NCI-H2196 (cell line): ENCODE measurements at regions not wholly inside any gene's neighbourhood (a gene's known extent, or its start where the extent isn't known, plus 50 kb on each side); places are given as distances from the start of the nearest gene placed in this dataset.
A peak's percentile ranks its signal among the peaks of the same experiment; 100 is the strongest.

Experiments used
- DNase-seq: peaks from one replicate; lab custom pipeline; 2025; ENCODE audit not compliant: unreplicated experiment; lab: John Stamatoyannopoulos, UW

- DNase-seq = no peak
Measured at GRCh38 chr1:30385246-30385995, 338.0 kb downstream of the MATN1 start.

GRCh38 chr1:30384286-30385245 lies 338.8 kb downstream of the MATN1 start:
- DNase-seq = no peak

GRCh38 chr1:30383221-30383711 lies 340.1 kb downstream of the MATN1 start:
- no peak for DNase-seq

- DNase-seq = no peak
Measured at GRCh38 chr1:30382496-30382895, 340.9 kb downstream of the MATN1 start.

- DNase-seq = no peak
Measured at GRCh38 chr1:30381671-30382365, 341.6 kb downstream of the MATN1 start.

- DNase-seq = no peak
Measured at GRCh38 chr1:30381266-30381665, 342.1 kb downstream of the MATN1 start.

- no peak for DNase-seq
Measured at GRCh38 chr1:30380625-30380984, 342.8 kb downstream of the MATN1 start.

GRCh38 chr1:30379684-30380624 lies 343.4 kb downstream of the MATN1 start:
- DNase-seq = peak; percentile 90

- DNase-seq = no peak
Measured at GRCh38 chr1:30378991-30379581, 344.3 kb downstream of the MATN1 start.

- DNase-seq = no peak
Measured at GRCh38 chr1:30378003-30378596, 345.3 kb downstream of the MATN1 start.

- no peak for DNase-seq
Measured at GRCh38 chr1:30377230-30378002, 346.0 kb downstream of the MATN1 start.

- no peak for DNase-seq
Measured at GRCh38 chr1:30376054-30376697, 347.2 kb downstream of the MATN1 start.

GRCh38 chr1:30375156-30375555 lies 348.2 kb downstream of the MATN1 start:
- no peak for DNase-seq

- no peak for DNase-seq
Measured at GRCh38 chr1:30374400-30375070, 348.9 kb downstream of the MATN1 start.

- DNase-seq = no peak
Measured at GRCh38 chr1:30373471-30374399, 349.6 kb downstream of the MATN1 start.

GRCh38 chr1:30372792-30373433 lies 350.5 kb downstream of the MATN1 start:
- DNase-seq = peak; percentile 10
